C4-2B (cell line): ENCODE measurements at regions not wholly inside any gene's neighbourhood (a gene's known extent, or its start where the extent isn't known, plus 50 kb on each side); places are given as distances from the start of the nearest gene placed in this dataset.

Experiments
- H3K27ac ChIP-seq: fragments of 450-650 bp; 2 replicates; pipeline ENCODE4 v1.5.1; 2017
- CTCF ChIP-seq: fragments of 450-650 bp; conservative IDR thresholded peaks from 2 replicates; pipeline ENCODE4 v1.5.1; 2017; ENCODE audit warnings: mild to moderate bottlenecking
- ZFX ChIP-seq: fragments of 450-650 bp; IDR thresholded peaks from 2 replicates; pipeline ENCODE4 v1.6.1; 2017

GRCh38 chr7:153097511-153098201, 338.1 kb downstream of the ACTR3B start:
- H3K27ac ChIP-seq, result no peak overlapping the region
- TF ChIP-seq CTCF, result no peak

- no peak overlapping the region for H3K27ac ChIP-seq
- TF ChIP-seq CTCF (no peak), ZFX (no peak)
Measured at GRCh38 chr7:153099235-153099634, 339.7 kb downstream of the ACTR3B start.

GRCh38 chr7:153100691-153101237, 341.2 kb downstream of the ACTR3B start:
- TF ChIP-seq CTCF, result no peak
- no peak for TF ChIP-seq ZFX
- H3K27ac ChIP-seq, result no peak overlapping the region

GRCh38 chr7:153103202-153103601, 343.6 kb downstream of the ACTR3B start:
- H3K27ac ChIP-seq, result no peak overlapping the region
- TF ChIP-seq ZFX (no peak), CTCF (no peak)

- no peak for TF ChIP-seq ZFX
- TF ChIP-seq CTCF, result no peak
- no peak overlapping the region for H3K27ac ChIP-seq
Measured at GRCh38 chr7:153107826-153108225, 348.3 kb downstream of the ACTR3B start.

GRCh38 chr7:153109566-153109965, 350.0 kb downstream of the ACTR3B start:
- TF ChIP-seq ZFX (no peak), CTCF (no peak)
- no peak overlapping the region for H3K27ac ChIP-seq

GRCh38 chr7:153110606-153111005, 351.1 kb downstream of the ACTR3B start:
- no peak overlapping the region for H3K27ac ChIP-seq
- no peak for TF ChIP-seq ZFX
- no peak for TF ChIP-seq CTCF
